Fibroblast of skin of scalp (primary cell): ENCODE measurements at regions not wholly inside any gene's neighbourhood (a gene's known extent, or its start where the extent isn't known, plus 50 kb on each side); places are given as distances from the start of the nearest gene placed in this dataset.
"Not testable (repeated sequence)": the region's sequence is repeated elsewhere in the genome, so short reads cannot be mapped to it uniquely, and the experiment has no call there.

Experiments used
- DNase-seq: peaks from one replicate; pipeline ENCODE4 v3.0.0-alpha.2; 2013

DNA sequence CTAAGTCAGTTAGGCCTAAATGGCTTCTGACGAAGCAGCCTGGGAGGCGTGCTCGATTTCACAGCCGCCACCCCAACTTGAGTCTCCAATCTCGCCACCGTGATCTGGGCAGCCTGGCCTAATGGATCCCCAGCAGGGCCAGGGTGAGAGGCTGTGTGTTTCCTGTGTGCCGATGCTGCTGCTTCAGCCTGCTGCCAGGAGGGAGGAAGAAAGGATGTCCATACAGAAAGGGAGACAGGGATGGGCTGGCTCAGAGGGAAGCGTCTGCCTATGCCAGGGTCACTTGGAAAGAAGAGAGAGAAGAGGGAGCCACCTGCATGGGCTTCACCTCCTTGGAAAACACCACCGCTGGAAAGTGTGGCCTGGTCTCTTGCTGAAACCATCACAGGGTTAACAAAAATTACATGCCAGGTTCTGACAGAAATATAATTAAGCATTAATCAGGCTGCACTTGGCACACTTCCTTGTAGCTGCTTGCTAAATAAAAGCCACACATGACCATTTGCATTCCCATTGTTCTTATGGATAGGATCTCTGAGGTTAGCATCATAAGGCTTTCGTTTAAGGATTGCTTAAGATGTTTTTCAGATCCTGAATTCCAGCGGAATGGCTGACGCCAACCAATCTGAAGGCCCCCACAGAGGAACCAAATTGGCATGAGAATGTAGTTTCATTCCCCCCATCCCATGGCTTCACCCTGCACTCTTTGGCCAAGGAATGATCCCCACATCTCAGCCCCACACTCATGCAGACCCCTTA is 108.8 kb upstream of the SLC1A4 start:
- no peak for DNase-seq

DNA sequence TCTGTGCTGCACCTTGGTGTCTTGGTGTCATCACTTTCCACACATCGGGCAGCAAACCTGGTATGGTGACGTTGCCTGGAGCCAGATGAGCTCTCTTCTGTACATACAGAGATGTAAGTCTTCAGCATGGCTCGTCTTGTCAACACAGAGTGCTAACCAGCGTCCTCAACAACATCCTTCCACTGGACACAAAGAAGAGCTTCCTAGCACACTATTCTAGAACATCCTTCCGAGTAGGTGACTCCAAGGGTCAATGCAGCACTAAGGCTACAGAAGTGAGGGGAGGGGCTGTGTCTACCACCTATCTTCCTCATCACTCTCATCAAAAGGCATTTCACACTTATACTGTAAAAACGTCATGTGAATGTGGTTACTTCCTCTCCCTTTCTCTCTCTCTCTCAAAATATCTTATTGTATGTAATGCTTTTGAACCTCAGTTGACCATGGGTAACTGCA is 108.1 kb upstream of the SLC1A4 start:
- no peak for DNase-seq

DNA sequence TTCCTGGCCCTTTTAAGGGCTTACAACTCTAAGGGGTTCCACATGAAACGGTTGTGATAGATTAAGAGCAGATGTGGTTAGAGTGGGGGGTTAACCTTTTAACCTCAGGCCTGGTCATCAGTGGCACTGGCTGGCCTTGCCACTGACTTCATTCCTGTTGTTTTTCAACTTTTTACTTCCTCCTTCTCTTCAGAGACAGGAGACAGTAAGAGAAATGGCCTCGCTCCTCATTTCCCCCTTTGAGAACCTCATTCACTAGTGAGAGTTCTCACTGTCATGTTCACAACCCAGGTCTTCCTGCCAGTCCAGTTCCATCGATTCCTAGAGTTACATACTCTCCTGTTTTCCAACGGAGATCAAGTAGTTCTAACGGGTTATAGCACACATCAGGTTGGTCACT is 101.6 kb upstream of the SLC1A4 start:
- no peak for DNase-seq

DNA sequence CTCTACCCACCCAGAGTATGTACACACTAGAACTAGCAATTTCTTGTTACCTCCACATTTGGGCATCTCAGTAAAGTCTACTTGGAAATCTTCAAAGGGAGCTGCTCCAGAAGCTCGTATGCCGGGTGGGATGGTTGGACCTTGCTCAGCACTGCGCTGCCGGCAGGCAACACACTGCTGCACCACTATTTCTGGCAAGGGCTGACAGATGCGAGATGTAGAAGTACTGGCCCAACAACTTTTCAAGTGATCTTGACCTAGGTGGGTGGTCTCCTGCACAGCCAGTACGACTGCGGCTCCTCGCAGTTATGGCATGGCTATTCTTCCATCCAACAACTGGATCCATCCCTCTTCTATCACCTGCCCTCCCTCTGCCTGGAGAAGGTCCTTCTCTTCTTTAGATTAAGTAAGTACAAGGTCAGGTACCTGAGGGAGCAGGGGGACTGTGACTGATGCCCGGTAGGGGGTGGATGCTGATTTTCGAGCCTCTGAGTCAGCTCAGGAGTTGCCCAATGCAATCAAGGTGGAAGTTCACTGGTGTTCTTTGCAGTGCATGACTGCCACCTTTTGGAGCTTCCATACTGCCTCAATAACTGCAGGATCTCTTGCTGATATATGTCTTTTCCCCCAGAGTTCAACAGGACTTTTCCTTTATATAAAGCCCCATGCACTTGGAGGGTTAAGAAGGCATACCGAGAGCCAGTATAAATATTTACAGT is 100.4 kb upstream of the SLC1A4 start:
- peak; percentile 45 for DNase-seq

DNA sequence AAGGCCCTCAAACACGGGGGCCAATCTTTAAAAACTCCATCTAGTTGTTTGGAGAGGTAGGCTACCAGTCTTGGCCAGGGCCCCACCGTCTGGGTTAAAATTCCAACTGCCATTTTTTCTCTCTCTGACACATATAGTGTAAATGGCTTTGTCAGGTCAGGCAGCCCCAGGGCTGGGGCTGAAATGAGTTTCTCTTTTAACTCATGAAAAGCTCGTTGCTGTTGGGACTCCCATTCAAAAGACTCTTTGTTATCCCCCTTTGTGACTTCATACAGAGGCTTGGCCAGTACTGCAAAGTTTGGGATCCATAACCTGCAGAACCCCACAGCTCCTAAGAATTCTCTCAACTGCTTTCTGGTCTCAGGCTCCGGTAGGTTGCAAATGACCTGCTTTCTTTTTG is 99.4 kb upstream of the SLC1A4 start:
- DNase-seq, result no peak

DNA sequence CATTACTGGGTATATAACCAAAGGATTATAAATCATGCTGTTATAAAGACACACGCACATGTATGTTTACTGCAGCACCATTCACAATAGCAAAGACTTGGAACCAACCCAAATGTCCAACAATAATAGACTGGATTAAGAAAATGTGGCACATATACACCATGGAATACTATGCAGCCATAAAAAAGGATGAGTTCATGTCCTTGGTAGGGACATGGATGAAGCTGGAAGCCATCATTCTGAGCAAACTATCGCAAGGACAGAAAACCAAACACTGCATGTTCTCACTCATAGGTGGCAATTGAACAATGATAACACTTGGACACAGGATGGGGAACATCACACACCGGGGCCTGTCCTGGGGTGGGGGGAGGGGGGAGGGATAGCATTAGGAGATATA is 92.6 kb upstream of the SLC1A4 start:
- DNase-seq, result not testable (repeated sequence)

DNA sequence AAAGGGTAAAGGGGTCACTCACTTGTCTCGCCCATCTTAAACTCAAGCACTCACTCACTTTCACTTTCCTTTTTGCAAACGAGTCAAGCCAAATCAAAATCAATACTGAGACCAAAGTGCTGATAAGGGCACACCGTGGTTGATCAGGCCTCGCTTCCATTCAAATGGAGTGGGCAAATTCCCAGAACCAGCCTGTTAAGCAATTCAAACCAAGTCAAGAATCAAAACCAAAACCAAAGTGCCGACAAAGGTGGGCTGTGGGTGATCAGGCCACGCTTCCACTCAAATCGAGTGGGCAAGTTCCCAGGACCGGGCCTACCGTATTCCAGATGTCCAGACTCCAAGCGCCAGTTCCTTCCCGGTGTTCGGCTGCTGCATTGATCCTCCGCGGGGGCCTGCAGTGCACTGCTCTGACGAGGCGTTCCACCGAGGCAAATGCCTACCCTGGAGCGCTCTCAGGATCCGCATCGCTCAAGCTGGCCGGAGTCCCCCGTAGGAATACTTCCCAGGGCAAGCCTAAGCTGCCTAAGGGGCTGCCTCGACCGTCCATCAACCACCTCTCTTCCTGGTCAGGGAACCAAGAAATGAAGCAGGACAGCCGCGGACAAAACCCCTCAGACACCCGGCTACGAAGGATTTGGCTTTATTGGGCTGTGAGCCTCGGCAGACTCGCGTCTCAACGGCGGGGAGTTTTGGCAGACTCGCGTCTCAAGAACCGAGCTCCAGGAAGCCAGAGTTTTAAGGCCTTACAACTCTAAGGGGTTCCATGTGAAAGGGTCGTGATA is 89.9 kb upstream of the SLC1A4 start:
- no peak for DNase-seq

DNA sequence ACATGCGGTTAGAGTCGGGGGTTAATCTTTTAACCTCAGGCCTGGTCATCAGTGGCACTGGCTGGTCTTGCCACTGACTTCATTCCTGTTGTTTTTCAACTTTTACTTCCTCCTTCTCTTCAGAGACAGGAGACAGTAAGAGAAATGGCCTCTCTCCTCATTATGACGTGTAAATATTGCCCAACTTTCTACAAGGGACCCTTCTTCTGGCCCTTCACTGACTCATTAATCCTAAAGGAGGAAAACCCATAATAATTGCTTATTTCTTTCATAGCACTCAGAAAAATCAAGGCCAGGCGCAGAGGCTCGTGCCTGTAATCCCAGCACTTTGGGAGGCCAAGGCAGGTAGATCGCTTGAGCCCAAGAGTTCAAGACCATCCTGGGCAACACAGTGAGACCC is 89.3 kb upstream of the SLC1A4 start:
- not testable (repeated sequence) for DNase-seq

DNA sequence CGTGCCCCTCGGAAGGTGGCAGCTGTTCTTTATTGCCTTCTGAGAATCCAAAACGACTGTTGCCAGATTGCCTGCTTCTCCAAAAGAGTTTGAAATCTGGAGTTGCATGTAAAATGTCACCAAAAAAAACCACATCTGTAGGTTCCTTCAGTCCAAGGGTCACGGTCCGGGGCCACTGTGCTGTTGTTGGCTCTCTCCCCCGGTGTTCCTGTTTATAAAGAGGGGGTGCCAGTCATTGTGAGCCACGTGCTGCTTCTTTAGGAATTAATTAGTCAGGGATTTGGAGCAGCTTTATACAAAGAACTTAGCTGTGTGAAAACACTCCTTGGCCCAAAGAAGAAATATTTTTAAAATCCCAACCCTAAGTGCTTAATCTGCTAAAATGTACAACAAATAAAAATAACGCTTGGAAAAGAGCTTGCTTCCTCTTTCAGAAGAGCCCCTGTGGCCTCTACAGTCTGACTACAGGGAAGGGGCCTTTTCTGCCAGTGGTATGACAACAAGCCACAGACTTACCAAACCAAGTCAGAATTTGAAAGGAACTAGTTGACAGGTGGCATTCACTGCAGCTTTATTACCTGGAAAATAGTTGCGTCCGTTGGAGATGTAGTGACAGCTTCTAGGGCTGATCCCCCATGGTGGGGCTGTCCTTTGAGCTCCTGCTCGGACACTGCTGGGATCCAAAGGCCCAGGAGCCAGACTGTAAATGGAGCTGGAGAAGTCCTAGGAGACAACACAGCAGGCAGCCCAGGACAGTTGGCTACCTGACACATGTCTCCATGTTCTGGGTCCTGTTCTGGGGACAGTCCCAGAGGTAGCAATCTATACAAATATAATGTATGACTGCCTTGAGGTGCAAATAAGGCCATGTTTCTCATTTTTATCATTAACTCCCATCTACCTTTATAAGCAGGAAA is 84.5 kb upstream of the SLC1A4 start:
- DNase-seq, result no peak

DNA sequence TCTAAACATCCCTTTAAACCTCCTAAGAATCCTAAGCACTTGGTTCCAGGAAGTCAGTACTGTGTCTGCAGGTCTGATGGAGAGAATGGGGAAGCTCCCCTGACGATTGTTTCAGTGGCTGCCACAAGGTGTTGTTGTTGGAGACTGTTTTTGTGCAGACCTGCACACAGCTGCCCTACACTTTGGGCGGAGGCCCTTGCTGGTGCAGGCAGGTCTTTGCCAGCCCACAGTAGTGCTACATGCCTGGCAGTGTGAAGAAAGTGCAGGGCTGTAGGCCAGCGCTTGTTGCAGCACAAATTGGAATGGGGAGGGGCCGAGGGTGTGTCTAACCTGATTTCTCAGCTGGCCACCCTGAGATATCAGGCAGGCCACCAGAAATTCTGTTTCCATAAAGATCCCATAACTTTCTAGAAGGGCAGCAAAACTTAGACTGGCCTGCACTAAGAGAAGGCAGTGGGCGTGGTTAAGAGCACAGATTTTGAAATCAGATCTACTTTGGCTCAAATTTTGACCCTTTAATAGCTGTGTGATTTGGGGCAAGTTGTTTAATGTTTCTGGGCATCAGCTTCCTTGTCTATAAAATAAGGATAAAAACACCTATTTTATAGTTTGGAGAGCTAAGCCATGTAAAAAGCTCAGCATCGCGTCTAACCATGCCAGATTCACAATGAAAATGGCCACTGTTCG is 83.7 kb upstream of the SLC1A4 start:
- no peak for DNase-seq

DNA sequence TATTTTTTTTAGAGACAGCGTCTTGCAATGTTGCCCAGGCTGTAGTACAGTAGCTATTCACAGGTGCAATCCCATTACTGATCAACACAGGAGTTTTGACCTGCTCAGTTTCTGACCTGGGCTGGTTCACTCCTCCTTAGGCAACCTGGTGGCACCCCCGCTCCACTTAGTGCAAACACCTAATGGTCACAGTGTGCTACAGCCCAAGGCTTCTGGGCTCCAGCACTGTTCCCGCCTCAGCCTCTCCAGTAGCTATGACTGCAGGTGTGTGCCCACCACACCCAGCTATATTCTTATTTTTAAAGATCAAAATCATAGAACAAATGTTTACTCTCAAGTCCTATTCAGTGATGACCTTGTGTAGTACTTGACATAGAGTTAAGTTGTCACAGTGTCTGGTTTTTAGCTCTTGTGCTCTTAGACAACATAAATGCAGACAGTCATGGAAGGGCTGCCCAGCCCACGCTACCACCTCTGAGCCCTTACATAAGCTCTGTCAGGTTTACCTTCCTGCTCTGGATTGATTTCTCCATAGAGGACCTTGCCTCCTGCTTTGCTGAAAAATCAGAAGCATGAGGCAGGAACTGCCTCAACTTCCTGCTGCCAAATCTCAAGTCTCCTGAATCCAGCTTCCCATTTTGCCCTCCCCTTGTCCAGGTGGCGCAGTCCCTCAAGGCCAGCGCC is 82.2 kb upstream of the SLC1A4 start:
- no peak for DNase-seq

DNA sequence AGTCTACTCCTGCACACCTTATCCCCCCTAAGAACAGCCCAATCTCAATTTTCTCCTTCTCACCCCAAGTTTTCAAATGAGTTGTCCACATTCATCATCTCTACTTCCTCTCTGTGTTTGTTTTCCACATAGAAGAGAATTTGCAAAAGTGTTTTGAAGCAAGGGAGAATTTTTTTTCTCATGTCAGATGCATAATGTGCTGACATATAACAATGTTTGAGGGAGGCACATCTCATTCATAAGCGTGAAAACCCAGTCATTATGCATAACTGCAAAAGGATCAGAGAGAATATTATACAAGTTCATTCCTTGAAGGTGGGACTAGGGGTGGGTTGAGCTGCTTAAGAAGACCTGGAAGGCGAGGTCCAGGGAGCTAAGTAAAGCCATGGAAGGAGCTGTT is 80.8 kb upstream of the SLC1A4 start:
- no peak for DNase-seq

DNA sequence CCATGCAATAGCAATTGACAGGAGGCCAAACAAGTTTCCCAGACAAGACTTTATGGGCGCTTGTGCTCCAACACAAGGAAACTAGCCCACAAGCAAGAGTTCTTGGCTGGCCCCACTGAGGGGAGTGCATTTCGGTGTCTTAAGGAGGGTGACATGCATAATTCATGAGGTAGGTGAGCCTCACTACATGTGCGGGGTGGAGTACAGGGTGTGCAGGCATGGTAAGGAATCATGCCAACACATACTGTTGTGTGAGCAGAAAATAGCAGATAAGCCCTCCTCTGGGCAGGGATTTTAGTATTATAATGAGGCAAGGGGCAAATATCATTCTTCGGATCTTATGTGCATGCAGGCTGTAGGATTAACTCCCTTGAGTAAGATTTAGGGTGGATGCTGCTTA is 78.7 kb upstream of the SLC1A4 start:
- no peak for DNase-seq

DNA sequence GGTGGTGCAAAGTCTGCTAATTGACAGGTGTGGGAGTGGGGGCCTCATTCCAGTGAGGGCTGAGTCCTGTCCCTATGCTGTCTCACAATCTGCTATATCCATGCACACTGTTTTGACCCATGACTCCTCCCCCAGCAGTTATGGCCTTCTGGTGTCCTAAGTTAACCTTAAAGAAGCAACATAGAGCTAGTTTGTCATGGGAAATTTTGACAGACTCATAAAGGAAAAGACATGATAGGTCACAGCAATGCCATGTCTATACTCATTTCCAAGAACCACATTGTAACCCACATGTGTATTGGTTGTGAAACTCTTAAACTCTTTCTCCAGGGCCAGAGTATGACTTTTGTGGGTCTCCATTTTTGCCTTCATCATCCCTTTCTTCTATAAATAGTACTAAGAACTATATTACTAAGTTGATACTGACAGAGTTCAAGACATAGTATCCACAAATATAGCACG is 78.2 kb upstream of the SLC1A4 start:
- no peak for DNase-seq

DNA sequence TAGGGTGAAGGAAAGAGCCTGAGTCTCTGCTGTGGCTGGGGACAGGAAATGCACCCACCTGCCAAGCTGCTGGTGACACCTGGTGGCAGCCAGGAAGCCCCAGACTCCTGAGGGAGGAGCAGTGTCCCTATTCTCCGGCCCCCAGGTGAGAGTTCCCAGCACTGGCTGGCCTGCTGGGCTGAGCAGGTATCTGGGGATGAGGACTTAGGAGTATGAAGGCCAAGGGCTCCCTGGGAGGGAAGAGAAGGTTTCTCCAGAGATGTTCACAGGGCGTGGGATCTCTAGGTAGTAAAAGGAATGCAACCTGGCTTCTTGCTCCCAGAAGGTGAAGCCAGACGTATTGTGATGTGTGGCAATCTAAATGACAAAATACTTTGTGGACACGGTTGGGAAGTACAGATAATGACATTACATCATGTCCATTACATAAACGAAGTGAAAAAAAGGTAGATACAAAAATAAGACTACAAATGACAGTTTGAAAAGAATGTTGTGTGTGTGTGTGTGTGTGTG is 75.8 kb upstream of the SLC1A4 start:
- DNase-seq, result peak; percentile 9

DNA sequence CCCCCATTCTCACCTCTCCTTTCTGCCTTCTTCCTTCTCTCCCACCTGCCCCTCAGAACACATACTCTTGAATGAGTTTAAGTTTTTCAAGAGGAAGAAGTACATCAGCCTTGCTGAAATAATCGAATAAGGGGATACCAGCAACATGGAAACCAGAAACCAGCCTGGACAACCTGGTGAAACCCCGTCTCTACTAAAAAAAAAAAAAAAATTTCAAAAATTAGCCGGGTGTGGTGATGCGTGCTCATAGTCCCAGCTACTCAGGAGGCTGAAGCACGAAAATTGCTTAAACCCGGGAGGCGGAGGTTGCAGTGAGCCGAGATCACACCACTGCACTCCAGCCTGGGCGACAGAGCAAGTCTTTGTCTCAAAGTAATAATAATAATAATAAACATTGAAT is 75.0 kb upstream of the SLC1A4 start:
- DNase-seq, result no peak

DNA sequence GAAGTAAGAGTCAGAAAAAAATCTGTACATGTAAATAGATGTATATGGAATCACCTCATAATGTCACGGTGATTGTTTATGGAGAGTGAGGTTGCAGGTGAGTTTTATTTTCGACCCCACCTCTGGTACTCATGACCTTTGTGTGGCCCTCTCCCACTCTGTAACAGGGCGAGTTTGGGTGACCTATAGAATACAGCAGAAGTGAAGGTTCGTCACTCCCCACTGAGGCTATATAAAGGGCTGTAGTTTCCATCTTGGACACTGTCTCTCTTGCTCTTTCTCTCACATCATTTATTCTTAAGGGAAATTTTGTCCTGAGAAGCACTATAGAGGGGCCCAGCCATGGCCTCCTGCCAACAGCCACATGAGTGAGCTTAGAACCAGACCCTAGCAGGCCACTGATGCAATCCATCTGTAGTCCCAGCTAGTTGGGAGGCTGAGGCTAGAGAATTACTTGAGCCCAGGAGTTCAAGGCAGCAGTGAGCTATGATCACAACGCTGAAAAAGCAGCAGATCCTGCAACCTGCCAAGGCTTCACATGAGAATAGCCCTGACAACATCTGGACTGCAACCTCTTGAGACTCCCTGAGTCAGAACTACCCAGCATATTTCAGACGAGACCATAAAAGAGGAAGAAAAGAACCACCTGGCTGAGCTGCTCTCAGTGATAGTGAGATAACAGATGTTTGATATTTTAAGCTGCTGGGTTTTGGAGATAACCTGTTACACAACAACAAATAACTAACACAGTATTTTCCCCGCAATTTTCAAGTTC is 74.3 kb upstream of the SLC1A4 start:
- no peak for DNase-seq

DNA sequence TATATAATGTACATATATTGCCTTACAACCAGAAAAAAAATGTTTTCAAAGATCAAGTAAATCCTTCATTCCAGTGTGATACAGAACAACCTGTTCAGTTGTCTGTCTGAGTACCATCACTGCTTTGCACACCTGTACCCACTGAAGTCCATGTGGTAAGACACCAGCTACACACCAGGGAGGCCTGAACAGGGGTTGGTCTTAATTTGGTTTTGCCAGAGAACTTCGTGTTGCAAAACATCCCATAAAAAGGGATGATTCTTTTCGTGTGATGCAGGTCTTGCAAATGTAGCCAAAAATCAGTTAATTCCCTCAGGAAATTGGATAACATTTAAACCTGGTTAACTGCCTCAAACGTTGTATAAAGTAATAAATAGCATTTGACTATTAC is 73.7 kb upstream of the SLC1A4 start:
- DNase-seq, result no peak

DNA sequence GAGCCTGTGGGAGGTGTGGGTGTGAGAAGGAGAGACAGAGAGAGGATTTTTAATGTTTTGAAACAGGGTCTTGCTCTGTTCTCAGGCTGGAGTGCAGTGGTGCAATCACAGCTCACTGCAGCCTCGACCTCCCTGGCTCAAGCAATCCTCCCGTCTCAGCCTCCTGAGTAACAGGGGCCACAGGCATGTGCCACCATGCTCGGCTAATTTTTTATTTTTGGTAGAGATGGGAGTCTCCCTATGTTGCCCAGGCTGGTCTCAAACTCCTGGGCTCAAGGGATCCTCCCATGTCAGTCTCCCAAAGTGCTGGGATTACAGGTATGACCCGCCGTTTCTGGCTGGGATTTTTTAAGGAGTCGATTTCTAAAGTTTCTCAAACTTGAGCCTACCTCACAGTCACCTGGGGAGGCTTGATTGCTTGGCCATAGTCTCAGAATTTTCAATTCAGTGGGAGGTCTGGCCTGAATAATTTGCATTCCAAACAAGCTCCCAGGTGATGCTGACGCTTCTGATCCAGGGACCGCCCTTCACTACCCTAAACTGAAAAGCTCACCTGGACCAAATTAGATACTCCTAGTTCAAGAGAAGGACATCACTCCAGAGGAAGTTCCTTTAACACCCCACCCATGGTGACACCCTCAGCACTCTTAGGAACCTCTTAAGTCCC is 70.8 kb upstream of the SLC1A4 start:
- DNase-seq, result no peak
